ENCODE measurements at regions not wholly inside any gene's neighbourhood (a gene's known extent, or its start where the extent isn't known, plus 50 kb on each side); places are given as distances from the start of the nearest gene placed in this dataset.

GRCh38 chr6:4478098-4478497 is 298.1 kb upstream of the CDYL start:
- Histone ChIP-seq H3K36me3 (ENCODE audit: insufficient read depth, low read length) (no peaks in the 10 kb centered on the region), H3K79me2 (ENCODE audit: insufficient read depth, low read length) (no peaks in the 10 kb centered on the region), H3K4me2 (ENCODE audit: low read length) (no peak overlapping the region), H4K20me1 (ENCODE audit: insufficient read depth, low read length) (no peaks in the 10 kb centered on the region), H3K27me3 (ENCODE audit: insufficient read depth, low read length) (0 out of 2 replicates have a peak, but pooled peaks cover 4% of the 10 kb centered on the region), H3K4me1 (ENCODE audit: insufficient read depth, low read length, severe bottlenecking) (no peaks in the 10 kb centered on the region), H3F3A (ENCODE audit: insufficient read depth, low read length) (no peaks in the 10 kb centered on the region), H3K9ac (ENCODE audit: low read length) (no peak overlapping the region), H3K9me3 (ENCODE audit: low read length) (no peaks in the 10 kb centered on the region), H3K27ac (ENCODE audit: low read depth, low read length, poor library complexity, severe bottlenecking) (no peak overlapping the region), H3K4me3 (ENCODE audit: low read depth, low read length, poor library complexity, severe bottlenecking) (no peak overlapping the region), H3K9me2 (ENCODE audit: low read depth, low read length) (no peaks in the 10 kb centered on the region), H2AFZ (ENCODE audit: low read length) (no peak overlapping the region)
- no peak for TF ChIP-seq EZH2 (IDR thresholded peaks at IDR 0.05; ENCODE audit: borderline replicate concordance, low read length)
- TF ChIP-seq CTCF (IDR thresholded peaks at IDR 0.05; ENCODE audit: low read length), result no peak

GRCh38 chr6:4474810-4475209 is 301.4 kb upstream of the CDYL start:
- H3K27me3 ChIP-seq (ENCODE audit: insufficient read depth, low read length), result no peaks in the 10 kb centered on the region
- TF ChIP-seq EZH2 (IDR thresholded peaks at IDR 0.05; ENCODE audit: borderline replicate concordance, low read length), result no peak
- TF ChIP-seq CTCF (IDR thresholded peaks at IDR 0.05; ENCODE audit: low read length), result no peak

GRCh38 chr6:4472969-4473642 is 303.1 kb upstream of the CDYL start:
- H4K20me1 ChIP-seq (ENCODE audit: insufficient read depth, low read length), result no peaks in the 10 kb centered on the region
- H3K9ac ChIP-seq (ENCODE audit: low read length), result no peak overlapping the region
- no peaks in the 10 kb centered on the region for H3K9me2 ChIP-seq (ENCODE audit: low read depth, low read length)
- H3K27ac ChIP-seq (ENCODE audit: low read depth, low read length, poor library complexity, severe bottlenecking), result no peak overlapping the region
- no peak for TF ChIP-seq CTCF (IDR thresholded peaks at IDR 0.05; ENCODE audit: low read length)
- no peak for TF ChIP-seq EZH2 (IDR thresholded peaks at IDR 0.05; ENCODE audit: borderline replicate concordance, low read length)
- no peaks in the 10 kb centered on the region for H3K4me1 ChIP-seq (ENCODE audit: insufficient read depth, low read length, severe bottlenecking)
- H3K4me2 ChIP-seq (ENCODE audit: low read length), result no peak overlapping the region
- H3K9me3 ChIP-seq (ENCODE audit: low read length), result no peaks in the 10 kb centered on the region
- H3K79me2 ChIP-seq (ENCODE audit: insufficient read depth, low read length), result no peaks in the 10 kb centered on the region
- no peak overlapping the region for H2AFZ ChIP-seq (ENCODE audit: low read length)
- no peaks in the 10 kb centered on the region for H3F3A ChIP-seq (ENCODE audit: insufficient read depth, low read length)
- no peaks in the 10 kb centered on the region for H3K27me3 ChIP-seq (ENCODE audit: insufficient read depth, low read length)
- H3K4me3 ChIP-seq (ENCODE audit: low read depth, low read length, poor library complexity, severe bottlenecking), result no peak overlapping the region
- no peaks in the 10 kb centered on the region for H3K36me3 ChIP-seq (ENCODE audit: insufficient read depth, low read length)

More at GRCh38 chr6:4474810-4475209, 301.4 kb upstream of the CDYL start:
- Histone ChIP-seq H3K9me3 (ENCODE audit: low read length) (no peaks in the 10 kb centered on the region), H3K4me2 (ENCODE audit: low read length) (no peak overlapping the region), H3F3A (ENCODE audit: insufficient read depth, low read length) (no peaks in the 10 kb centered on the region), H2AFZ (ENCODE audit: low read length) (no peak overlapping the region), H3K9ac (ENCODE audit: low read length) (no peak overlapping the region), H3K9me2 (ENCODE audit: low read depth, low read length) (no peaks in the 10 kb centered on the region), H3K27ac (ENCODE audit: low read depth, low read length, poor library complexity, severe bottlenecking) (no peak overlapping the region), H3K79me2 (ENCODE audit: insufficient read depth, low read length) (no peaks in the 10 kb centered on the region), H4K20me1 (ENCODE audit: insufficient read depth, low read length) (no peaks in the 10 kb centered on the region), H3K4me1 (ENCODE audit: insufficient read depth, low read length, severe bottlenecking) (no peaks in the 10 kb centered on the region), H3K36me3 (ENCODE audit: insufficient read depth, low read length) (no peaks in the 10 kb centered on the region), H3K4me3 (ENCODE audit: low read depth, low read length, poor library complexity, severe bottlenecking) (no peak overlapping the region)

Measured in OCI-LY1 (cell line).